HG03097 (cell line): ENCODE measurements at regions not wholly inside any gene's neighbourhood (a gene's known extent, or its start where the extent isn't known, plus 50 kb on each side); places are given as distances from the start of the nearest gene placed in this dataset.

Experiments used
- ATAC-seq: cut with Tn5 transposase; IDR thresholded peaks from one replicate; pipeline ENCODE4 v1.9.1; 2021; ENCODE audit not compliant: unreplicated experiment, low FRiP score

GRCh38 chr18:34631093-34631966, 78.8 kb upstream of the DTNA start:
- ATAC-seq: no peak

DNA sequence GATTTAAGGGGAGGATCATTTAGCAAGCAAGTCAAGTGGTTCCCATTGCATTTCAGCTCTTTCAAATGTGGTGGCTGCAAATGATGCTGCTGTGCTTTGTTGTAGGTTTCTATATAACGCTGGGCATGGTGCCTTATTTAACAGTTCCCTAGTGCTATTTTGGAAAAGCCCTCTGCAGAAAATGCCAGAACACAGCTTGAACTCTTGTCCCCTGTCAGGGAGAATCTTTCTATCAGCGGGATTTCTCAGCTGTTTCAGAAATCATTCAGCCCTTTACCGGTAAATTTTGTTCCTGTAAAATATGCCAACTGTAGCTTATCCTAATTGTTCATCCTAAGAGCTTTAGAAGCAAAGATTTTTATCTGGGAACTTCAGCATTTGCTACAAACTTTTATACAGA, 77.8 kb upstream of the DTNA start:
- no peak for ATAC-seq

DNA sequence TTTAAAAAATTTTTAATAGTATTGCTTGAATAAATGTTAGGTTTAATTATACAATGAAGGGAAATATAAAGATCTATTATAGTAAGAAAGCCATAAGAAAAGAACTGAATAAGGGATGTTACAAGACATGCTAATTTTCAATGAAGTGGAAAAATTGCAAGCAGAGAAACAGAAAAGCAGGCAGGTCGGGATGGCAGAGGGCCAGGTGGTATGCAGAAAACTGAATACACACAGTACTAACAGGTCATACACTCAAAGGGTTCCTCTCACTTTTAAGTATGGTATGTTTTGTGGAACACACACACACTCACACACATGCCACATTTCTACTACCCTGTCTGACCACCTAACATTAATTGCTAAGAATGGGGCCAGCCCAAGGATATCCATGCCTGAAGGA, 76.7 kb upstream of the DTNA start:
- ATAC-seq: no peak

DNA sequence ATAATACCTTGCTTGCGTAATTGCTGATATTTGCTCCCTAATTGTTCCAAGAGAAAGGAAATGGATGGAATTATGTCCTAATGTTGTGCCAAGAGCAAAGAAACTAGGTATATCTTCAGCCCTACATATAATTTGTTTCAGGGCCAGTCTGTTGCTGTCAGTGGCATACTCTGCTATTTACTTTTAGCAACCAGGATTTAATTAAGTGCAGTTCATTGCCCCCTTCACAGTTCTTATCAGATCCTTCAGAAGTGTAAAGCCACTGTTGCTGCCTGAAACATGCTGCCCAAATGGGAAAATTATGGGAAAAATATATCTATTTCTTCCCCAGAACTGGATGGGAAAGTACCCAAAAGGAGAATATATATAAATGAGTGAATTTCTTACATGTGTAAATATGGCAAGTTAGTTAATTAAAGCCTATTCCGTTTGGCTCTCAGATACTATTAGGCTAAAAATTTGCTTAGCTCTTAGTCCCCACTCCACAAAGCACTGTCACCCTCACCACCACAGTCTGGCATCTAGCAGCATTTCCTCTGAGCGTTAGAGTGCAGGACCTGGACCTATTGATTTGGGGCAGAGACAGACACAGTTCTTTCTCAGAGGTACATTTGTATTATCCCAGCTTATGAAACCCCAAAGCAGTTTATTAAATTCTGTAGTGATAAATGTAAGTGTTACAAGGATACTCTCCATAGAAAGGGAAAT, 72.8 kb upstream of the DTNA start:
- ATAC-seq: no peak

DNA sequence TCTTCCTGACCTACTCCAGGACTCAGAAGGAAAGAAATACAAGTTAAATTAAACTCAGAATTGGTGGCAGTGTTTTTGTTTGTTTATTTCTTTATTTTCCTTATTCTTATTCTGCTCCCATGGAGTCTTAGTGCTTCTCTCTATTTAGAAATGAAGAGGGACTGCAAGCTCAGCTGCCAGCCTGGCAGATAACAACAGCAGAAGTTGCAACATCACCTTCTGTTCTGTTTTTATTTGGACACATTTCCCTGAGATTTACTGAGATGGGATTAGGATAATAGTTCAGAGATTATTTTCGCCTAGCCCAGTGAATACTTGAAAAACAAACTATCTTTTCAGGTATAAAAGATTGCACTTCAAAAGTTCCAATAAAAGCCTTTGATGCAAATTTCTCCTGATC, 70.4 kb upstream of the DTNA start:
- no peak for ATAC-seq

DNA sequence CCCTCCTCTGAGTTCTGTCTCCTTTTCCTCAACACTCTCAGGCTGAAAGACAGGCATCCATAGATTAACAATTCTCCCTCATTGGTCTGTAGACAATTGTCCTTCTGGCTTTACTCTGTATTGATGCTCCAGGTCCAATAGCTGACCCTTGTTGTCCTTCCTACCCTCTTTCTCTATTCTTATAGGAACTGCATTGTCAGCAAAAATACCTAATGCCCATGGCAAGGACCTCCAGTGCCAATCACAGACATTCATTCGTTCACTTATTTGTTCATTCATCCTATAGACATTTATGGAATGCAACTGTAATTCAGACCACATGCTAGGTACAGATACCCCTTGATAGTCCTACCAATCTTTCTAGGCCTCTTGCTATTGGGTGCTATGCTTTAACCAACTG, 69.8 kb upstream of the DTNA start:
- ATAC-seq: no peak

DNA sequence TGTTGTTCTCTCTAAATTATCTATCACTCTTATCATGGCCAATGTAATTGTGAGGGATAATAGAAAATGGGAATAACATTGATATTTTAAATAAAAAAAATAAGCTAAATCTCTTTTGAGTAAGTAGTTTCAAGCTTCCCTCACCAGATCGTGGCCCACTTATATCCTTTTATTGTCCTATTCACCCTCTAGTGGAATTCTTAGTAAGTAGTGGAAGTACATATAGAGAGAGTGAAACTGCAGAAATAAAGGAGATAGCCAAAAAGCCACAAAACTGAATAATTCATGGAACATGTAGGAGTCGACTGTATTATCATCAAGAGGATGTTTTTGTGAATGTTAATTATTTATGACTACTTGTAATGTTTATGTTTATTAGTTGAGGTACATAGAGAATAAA, 66.1 kb upstream of the DTNA start:
- no peak for ATAC-seq

GRCh38 chr18:34647251-34647650, 62.8 kb upstream of the DTNA start:
- ATAC-seq: no peak

DNA sequence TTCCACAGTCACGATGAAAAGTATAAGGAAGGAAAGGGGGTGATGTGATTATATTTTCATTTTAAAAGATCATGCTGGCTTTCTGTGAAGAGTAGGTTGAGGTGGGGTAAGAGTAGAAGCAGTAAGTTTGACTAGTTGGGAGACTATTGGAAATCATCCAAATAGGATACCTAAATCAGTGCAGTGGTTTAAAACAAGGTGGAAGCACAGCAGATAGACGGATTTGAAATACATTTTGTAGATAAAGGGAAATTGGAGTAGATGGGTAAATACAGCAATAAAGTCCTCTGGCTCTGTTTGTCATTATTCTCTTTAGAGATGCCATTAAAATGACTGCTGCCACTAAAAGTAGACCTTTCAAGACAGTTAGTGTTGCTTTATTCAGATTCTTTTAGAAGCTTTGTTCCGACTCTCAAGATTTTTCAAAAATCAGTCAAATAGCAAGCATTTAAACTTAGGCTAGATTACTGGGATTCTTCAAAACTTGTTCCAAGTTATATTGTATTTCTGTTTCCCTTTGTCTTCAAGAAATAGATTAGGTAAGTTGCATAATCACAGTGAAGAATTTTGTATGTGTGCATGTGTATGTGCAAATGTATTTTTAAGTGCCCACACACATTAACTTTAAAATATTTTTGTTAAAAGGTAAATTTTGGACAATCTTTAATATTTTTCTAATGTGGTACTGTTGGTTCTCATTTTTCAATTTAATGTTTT, 61.7 kb upstream of the DTNA start:
- ATAC-seq: no peak

DNA sequence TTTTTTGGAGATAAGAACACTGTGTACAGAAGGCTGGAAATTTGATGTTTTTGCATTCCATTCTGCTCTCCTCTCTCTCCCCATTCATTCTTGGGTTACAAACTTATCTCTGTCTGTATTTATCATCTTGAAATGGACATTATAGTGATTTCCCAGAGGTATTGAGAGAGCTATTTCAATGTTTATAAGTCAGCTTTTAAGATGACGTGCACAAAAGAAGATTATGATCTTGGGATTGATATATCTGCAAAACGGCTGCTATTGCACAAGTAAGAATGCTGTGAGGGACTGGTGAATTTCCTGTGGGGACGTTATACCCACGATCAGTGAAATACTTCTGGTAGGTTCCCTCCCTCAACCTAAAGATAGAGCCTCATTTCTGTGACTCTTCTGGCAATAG, 61.0 kb upstream of the DTNA start:
- ATAC-seq: no peak

- no peak for ATAC-seq
Observed at GRCh38 chr18:34650121-34650545, 60.0 kb upstream of the DTNA start.

DNA sequence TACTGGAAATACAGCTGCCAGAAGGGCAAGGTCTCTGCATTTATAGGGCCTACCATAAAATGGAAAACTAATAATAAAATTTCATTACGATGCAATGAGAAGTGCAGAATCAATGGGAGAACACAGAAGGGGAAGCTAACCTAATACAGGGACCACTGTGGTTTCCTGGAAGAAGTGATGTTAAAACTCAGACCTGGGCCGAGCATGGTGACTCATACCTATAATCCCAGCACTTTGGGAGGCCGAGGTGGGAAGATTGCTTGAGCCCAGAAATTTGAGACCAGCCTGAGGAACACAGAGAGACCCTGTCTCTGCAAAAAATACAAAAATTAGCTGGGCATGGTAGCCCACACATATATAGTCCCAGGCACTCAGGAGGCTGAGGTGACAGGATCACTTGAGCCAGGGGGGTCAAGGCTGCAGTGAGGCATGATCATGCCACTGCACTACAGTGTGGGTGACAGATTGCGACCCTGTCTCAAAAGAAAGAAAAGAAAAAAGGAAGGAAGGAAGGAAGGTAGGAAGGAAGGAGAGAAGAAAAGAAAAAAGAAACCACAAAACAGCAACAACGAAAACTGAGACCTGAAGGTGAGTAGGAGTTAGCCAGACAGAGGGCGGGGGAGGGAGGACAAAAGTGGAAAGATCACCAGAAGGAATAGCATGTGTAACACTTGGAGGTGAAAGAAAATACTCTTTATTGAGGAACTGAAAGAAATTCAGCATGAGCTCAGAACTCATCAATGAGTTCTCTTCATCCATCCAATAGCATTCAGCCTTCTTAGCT, 58.3 kb upstream of the DTNA start:
- no peak for ATAC-seq

- ATAC-seq: no peak
Observed at GRCh38 chr18:34655131-34655530, 55.0 kb upstream of the DTNA start.

GRCh38 chr18:34657860-34658500, 52.1 kb upstream of the DTNA start:
- no peak for ATAC-seq

DNA sequence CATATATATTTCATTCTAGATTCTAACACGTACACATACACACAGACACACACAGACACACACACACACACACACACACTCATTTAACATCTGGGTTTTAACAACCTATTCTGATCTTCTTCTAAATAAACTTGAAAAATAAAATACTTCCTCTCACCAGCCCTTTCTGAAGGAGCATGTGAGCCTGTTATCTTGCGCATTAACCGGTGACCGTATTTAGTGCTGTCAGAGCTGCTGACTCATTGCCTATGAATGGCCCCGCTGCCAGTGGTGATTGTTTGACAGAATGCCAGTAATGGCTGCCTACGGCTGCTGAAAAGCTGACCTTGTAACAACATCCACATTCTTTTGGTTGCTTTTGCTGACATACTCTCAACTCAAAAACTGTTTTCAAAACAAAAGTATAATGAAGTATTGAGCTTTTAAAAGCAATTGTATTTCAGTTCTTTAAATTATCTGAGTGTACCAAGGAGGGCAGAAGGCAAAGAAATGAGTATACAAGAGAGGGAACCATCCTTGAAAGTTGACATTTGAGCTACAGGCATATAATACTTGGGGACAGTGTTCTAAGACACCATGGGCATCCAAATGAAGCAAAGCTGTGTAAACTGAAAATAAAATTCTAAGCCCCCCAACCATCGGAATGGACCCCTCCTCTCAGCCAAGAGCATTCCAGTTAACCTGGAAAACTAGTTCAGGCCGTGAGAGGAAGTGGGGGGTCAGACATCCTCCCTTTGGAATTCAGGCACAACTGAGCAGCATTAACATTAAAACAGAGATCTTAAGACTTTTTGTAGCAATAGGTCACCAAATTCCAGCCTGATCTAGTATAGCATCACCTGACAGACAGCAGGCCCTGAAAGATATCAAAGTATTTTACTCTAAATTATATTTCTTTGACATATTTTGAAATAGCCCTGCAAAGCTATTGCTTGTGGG, 50.2 kb upstream of the DTNA start:
- no peak for ATAC-seq
